ENCODE measurements at regions not wholly inside any gene's neighbourhood (a gene's known extent, or its start where the extent isn't known, plus 50 kb on each side); places are given as distances from the start of the nearest gene placed in this dataset.
"Not testable (repeated sequence)": the region's sequence is repeated elsewhere in the genome, so short reads cannot be mapped to it uniquely, and the experiment has no call there.

GRCh38 chr2:23042216-23042906 is 342.6 kb upstream of the KLHL29 start:
- no peak overlapping the region for H3K9ac ChIP-seq (ENCODE audit: low read depth, low read length)
- H3K4me3 ChIP-seq (ENCODE audit: low read depth, low read length): no peak overlapping the region
- no peaks in the 10 kb centered on the region for H3K4me1 ChIP-seq (ENCODE audit: control insufficient read depth, insufficient read depth, low read length)

GRCh38 chr2:23050388-23050787 is 334.6 kb upstream of the KLHL29 start:
- Histone ChIP-seq H3K27me3 (ENCODE audit: control insufficient read depth, insufficient read depth, low read length) (no peaks in the 10 kb centered on the region), H3K4me1 (ENCODE audit: control insufficient read depth, insufficient read depth, low read length) (no peaks in the 10 kb centered on the region), H3K9ac (ENCODE audit: low read depth, low read length) (no peak overlapping the region), H3K36me3 (ENCODE audit: control insufficient read depth, insufficient read depth, low read length) (no peaks in the 10 kb centered on the region), H3K9me3 (ENCODE audit: control insufficient read depth, insufficient read depth, low read length) (no peaks in the 10 kb centered on the region), H3K27ac (ENCODE audit: low read depth, low read length) (no peak overlapping the region), H3K4me3 (ENCODE audit: low read depth, low read length) (no peak overlapping the region)

More at GRCh38 chr2:23042216-23042906, 342.6 kb upstream of the KLHL29 start:
- Histone ChIP-seq H3K27ac (ENCODE audit: low read depth, low read length) (no peak overlapping the region), H3K36me3 (ENCODE audit: control insufficient read depth, insufficient read depth, low read length) (no peaks in the 10 kb centered on the region), H3K9me3 (ENCODE audit: control insufficient read depth, insufficient read depth, low read length) (no peaks in the 10 kb centered on the region), H3K27me3 (ENCODE audit: control insufficient read depth, insufficient read depth, low read length) (no peaks in the 10 kb centered on the region)

DNA sequence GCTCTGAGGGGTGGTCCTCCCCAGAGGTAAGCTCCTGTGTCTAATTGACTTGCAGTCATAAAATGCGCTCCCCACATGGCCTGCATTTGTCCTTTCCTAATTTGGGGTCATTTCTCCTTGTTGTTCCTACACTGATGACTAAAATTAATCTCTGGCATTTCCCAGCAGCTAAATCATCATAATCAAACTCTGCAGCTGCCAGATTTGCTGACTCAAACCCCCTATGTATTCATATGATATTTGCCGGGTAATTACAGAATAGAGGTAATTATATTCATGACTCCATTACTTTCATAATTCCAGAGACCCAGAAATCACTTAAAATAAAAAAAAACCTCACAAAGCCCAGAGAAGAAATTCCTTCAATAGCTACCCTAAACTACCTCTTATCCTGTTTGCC is 331.4 kb upstream of the KLHL29 start:
- H3K4me1 ChIP-seq (ENCODE audit: control insufficient read depth, insufficient read depth, low read length): no peaks in the 10 kb centered on the region

DNA sequence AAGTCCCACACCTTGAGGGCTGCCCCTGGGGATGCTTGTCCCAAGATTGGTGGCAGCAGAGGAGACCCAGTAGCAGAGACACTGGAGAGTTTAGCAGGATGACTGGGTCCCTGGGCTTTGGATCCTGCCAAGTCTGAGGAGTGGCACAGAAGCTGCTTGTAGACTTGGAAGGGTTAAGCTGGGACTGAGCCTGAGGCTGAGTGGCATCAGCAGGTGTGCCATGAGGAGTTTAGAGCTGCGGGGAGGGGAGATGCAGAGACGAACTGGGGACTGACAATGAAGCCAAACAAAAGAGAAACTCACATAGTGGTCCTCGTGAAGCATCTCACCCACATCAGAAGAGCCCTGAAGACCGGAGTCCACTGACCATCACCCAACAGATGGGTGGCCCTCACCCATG is 329.7 kb upstream of the KLHL29 start:
- Histone ChIP-seq H3K9ac (ENCODE audit: low read depth, low read length) (no peak overlapping the region), H3K9me3 (ENCODE audit: control insufficient read depth, insufficient read depth, low read length) (no peaks in the 10 kb centered on the region)

More for the DNA sequence above, 331.4 kb upstream of the KLHL29 start:
- no peak overlapping the region for H3K27ac ChIP-seq (ENCODE audit: low read depth, low read length)
- H3K27me3 ChIP-seq (ENCODE audit: control insufficient read depth, insufficient read depth, low read length): no peaks in the 10 kb centered on the region
- H3K9me3 ChIP-seq (ENCODE audit: control insufficient read depth, insufficient read depth, low read length): no peaks in the 10 kb centered on the region
- H3K4me3 ChIP-seq (ENCODE audit: low read depth, low read length): no peak overlapping the region
- H3K36me3 ChIP-seq (ENCODE audit: control insufficient read depth, insufficient read depth, low read length): no peaks in the 10 kb centered on the region
- H3K9ac ChIP-seq (ENCODE audit: low read depth, low read length): no peak overlapping the region

GRCh38 chr2:23056846-23057245 is 328.1 kb upstream of the KLHL29 start:
- not testable (repeated sequence) for H3K9me3 ChIP-seq (ENCODE audit: control insufficient read depth, insufficient read depth, low read length); H3K9ac ChIP-seq (ENCODE audit: low read depth, low read length); H3K27ac ChIP-seq (ENCODE audit: low read depth, low read length); H3K4me1 ChIP-seq (ENCODE audit: control insufficient read depth, insufficient read depth, low read length); H3K27me3 ChIP-seq (ENCODE audit: control insufficient read depth, insufficient read depth, low read length); H3K36me3 ChIP-seq (ENCODE audit: control insufficient read depth, insufficient read depth, low read length); H3K4me3 ChIP-seq (ENCODE audit: low read depth, low read length)

More for the DNA sequence above, 329.7 kb upstream of the KLHL29 start:
- Histone ChIP-seq H3K4me1 (ENCODE audit: control insufficient read depth, insufficient read depth, low read length) (no peaks in the 10 kb centered on the region), H3K27ac (ENCODE audit: low read depth, low read length) (no peak overlapping the region), H3K4me3 (ENCODE audit: low read depth, low read length) (no peak overlapping the region), H3K36me3 (ENCODE audit: control insufficient read depth, insufficient read depth, low read length) (no peaks in the 10 kb centered on the region), H3K27me3 (ENCODE audit: control insufficient read depth, insufficient read depth, low read length) (no peaks in the 10 kb centered on the region)

DNA sequence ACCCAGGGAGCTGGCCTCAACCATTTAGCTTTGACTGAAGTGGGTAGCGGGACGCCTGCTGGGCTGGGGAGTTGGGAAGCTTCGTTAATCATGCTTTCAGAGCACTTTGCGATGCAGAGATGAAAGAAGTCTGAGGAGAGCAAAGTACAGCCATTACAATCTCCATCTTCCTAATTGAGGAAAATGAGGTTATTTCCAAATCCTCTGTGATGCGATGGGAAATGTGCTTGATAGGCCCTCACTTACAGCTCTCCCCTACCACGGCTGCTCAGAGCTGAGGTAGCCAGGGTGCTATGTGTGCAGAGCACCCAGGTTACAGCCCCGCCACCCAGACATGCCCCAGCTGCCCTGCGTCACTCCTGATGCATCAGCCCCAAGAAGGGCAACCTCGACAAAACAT is 326.5 kb upstream of the KLHL29 start:
- H3K27me3 ChIP-seq (ENCODE audit: control insufficient read depth, insufficient read depth, low read length): no peaks in the 10 kb centered on the region
- H3K4me3 ChIP-seq (ENCODE audit: low read depth, low read length): no peak overlapping the region
- no peaks in the 10 kb centered on the region for H3K36me3 ChIP-seq (ENCODE audit: control insufficient read depth, insufficient read depth, low read length)
- H3K4me1 ChIP-seq (ENCODE audit: control insufficient read depth, insufficient read depth, low read length): no peaks in the 10 kb centered on the region
- no peak overlapping the region for H3K27ac ChIP-seq (ENCODE audit: low read depth, low read length)
- H3K9ac ChIP-seq (ENCODE audit: low read depth, low read length): no peak overlapping the region
- no peaks in the 10 kb centered on the region for H3K9me3 ChIP-seq (ENCODE audit: control insufficient read depth, insufficient read depth, low read length)

DNA sequence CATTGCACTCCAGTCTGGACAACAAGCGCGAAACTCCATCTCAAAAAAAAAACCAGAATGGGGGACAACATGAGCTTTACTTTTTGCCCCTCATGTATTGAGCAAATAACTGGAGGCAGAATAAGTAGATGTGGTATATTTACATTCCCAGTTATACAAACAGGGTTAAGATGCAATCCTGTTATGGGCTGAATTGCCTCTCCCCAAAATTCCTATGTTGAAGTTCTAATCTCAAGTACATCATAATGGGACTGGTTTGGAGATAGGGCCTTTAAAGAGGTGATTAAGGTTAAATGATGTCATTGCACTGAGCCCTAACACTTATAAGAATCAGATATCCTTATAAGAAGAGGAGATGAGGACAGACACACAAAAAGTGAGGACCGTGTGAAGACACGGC is 319.8 kb upstream of the KLHL29 start:
- Histone ChIP-seq H3K4me3 (ENCODE audit: low read depth, low read length) (no peak overlapping the region), H3K36me3 (ENCODE audit: control insufficient read depth, insufficient read depth, low read length) (no peaks in the 10 kb centered on the region), H3K9ac (ENCODE audit: low read depth, low read length) (no peak overlapping the region), H3K9me3 (ENCODE audit: control insufficient read depth, insufficient read depth, low read length) (no peaks in the 10 kb centered on the region), H3K4me1 (ENCODE audit: control insufficient read depth, insufficient read depth, low read length) (no peaks in the 10 kb centered on the region), H3K27ac (ENCODE audit: low read depth, low read length) (no peak overlapping the region), H3K27me3 (ENCODE audit: control insufficient read depth, insufficient read depth, low read length) (no peaks in the 10 kb centered on the region)

- H3K4me1 ChIP-seq (ENCODE audit: control insufficient read depth, insufficient read depth, low read length): no peaks in the 10 kb centered on the region
- no peaks in the 10 kb centered on the region for H3K9me3 ChIP-seq (ENCODE audit: control insufficient read depth, insufficient read depth, low read length)
- H3K27me3 ChIP-seq (ENCODE audit: control insufficient read depth, insufficient read depth, low read length): no peaks in the 10 kb centered on the region
- no peak overlapping the region for H3K27ac ChIP-seq (ENCODE audit: low read depth, low read length)
- H3K4me3 ChIP-seq (ENCODE audit: low read depth, low read length): no peak overlapping the region
- no peaks in the 10 kb centered on the region for H3K36me3 ChIP-seq (ENCODE audit: control insufficient read depth, insufficient read depth, low read length)
- H3K9ac ChIP-seq (ENCODE audit: low read depth, low read length): no peak overlapping the region
Observed at GRCh38 chr2:23065936-23066335, 319.0 kb upstream of the KLHL29 start.

DNA sequence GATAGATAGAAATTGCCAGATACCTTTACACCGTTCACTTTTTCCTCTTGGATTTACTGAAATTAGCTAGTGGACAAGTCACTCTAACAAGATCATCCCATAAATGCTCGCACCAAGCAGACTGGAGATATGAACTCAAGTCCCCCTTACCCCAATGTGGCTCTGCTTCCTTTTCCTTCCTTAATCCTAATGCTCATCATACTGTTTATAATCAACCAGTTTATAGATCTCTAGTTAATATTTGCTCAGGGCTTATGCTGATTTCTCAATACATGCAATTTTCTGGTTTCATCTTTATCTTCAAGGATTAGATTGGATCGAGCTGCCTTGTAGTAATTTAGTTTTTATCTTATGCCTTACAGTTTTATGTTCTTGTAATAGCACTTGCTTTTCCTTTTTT is 318.3 kb upstream of the KLHL29 start:
- Histone ChIP-seq H3K4me1 (ENCODE audit: control insufficient read depth, insufficient read depth, low read length) (no peaks in the 10 kb centered on the region), H3K9ac (ENCODE audit: low read depth, low read length) (no peak overlapping the region), H3K9me3 (ENCODE audit: control insufficient read depth, insufficient read depth, low read length) (no peaks in the 10 kb centered on the region), H3K36me3 (ENCODE audit: control insufficient read depth, insufficient read depth, low read length) (no peaks in the 10 kb centered on the region), H3K27ac (ENCODE audit: low read depth, low read length) (no peak overlapping the region), H3K27me3 (ENCODE audit: control insufficient read depth, insufficient read depth, low read length) (no peaks in the 10 kb centered on the region), H3K4me3 (ENCODE audit: low read depth, low read length) (no peak overlapping the region)

DNA sequence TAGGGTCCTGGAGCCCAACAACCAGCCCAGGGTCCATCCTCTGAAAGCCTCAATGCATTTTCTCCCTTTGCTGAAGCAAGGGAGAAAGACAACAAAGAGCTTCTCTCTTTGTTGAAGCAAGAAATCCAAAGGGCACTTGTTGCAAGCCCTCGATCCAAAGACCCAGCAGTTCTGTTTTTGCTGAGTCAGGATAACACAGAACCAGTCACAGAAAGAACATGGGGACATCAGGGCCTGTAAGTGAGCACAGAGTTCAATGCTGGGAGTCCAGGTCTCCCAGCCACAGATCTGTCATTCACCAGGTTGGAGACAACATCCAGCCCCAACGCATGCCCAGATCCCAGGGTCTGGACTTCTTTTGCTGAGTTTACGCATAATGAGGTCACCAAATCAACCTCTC is 315.8 kb upstream of the KLHL29 start:
- Histone ChIP-seq H3K27me3 (ENCODE audit: control insufficient read depth, insufficient read depth, low read length) (no peaks in the 10 kb centered on the region), H3K27ac (ENCODE audit: low read depth, low read length) (no peak overlapping the region), H3K9me3 (ENCODE audit: control insufficient read depth, insufficient read depth, low read length) (no peaks in the 10 kb centered on the region), H3K4me3 (ENCODE audit: low read depth, low read length) (no peak overlapping the region), H3K4me1 (ENCODE audit: control insufficient read depth, insufficient read depth, low read length) (no peaks in the 10 kb centered on the region), H3K36me3 (ENCODE audit: control insufficient read depth, insufficient read depth, low read length) (no peaks in the 10 kb centered on the region), H3K9ac (ENCODE audit: low read depth, low read length) (no peak overlapping the region)

DNA sequence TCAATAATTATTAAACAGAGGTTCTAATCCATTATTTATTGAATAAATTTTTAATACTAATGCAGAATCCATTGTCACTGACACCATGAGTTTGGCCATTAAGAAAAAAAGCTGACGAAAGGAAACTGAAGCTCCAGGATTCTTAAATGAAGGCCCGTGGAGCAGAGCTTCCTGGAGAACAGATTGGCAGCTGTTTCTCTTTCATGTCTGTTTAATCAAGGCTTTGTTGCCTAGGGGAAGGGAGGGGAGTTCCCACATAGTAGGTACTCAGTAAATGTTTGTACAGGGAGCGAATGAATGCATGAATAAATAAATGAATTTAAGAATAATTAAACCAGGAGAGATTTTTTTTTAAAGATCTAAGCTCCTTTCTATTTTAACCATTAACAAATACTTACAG is 315.1 kb upstream of the KLHL29 start:
- Histone ChIP-seq H3K4me3 (ENCODE audit: low read depth, low read length) (no peak overlapping the region), H3K27me3 (ENCODE audit: control insufficient read depth, insufficient read depth, low read length) (no peaks in the 10 kb centered on the region), H3K36me3 (ENCODE audit: control insufficient read depth, insufficient read depth, low read length) (no peaks in the 10 kb centered on the region), H3K9me3 (ENCODE audit: control insufficient read depth, insufficient read depth, low read length) (no peaks in the 10 kb centered on the region), H3K9ac (ENCODE audit: low read depth, low read length) (no peak overlapping the region), H3K27ac (ENCODE audit: low read depth, low read length) (no peak overlapping the region), H3K4me1 (ENCODE audit: control insufficient read depth, insufficient read depth, low read length) (no peaks in the 10 kb centered on the region)

Data from HUES48 (cell line).